WTC11 (cell line): ENCODE measurements at regions not wholly inside any gene's neighbourhood (a gene's known extent, or its start where the extent isn't known, plus 50 kb on each side); places are given as distances from the start of the nearest gene placed in this dataset.

Experiments used
- ATAC-seq: fragments of 200-7000 bp; cut with Tn5 transposase; 2 replicates; pipeline ENCODE4 v1.10.0; 2021; ENCODE audit warnings: mild to moderate bottlenecking, moderate library complexity
- CTCF ChIA-PET: fragments of 300-600 bp; sonication (Branson Sonifier 250); formaldehyde crosslinking; loops from one replicate; lab custom pipeline; 2021; ENCODE audit warnings: antibody characterized with exemption; lab: Charles Lee
- POLR2A ChIA-PET: fragments of 350-600 bp; sonication (Branson Sonifier 250); formaldehyde crosslinking; loops from one replicate; lab custom pipeline; 2021; ENCODE audit warnings: antibody characterized with exemption; lab: Charles Lee
- DNase-seq: peaks from one replicate; pipeline ENCODE4 v3.0.0; 2021; ENCODE audit warnings: low spot score
- H3K27ac Mint-ChIP-seq: 2 replicates; pipeline ENCODE4 v1.8.0; 2021; ENCODE audit warnings: mixed read lengths
- H3K27me3 Mint-ChIP-seq: 2 replicates; pipeline ENCODE4 v1.8.0; 2021; ENCODE audit warnings: low read depth, mild to moderate bottlenecking, moderate library complexity, mixed read lengths
- H3K36me3 Mint-ChIP-seq: 2 replicates; pipeline ENCODE4 v1.8.0; 2021; ENCODE audit warnings: mixed read lengths
- H3K4me1 Mint-ChIP-seq: 2 replicates; pipeline ENCODE4 v1.8.0; 2022; ENCODE audit warnings: mixed read lengths
- H3K4me3 Mint-ChIP-seq: 2 replicates; pipeline ENCODE4 v1.8.0; 2021; ENCODE audit warnings: mild to moderate bottlenecking, moderate library complexity, mixed read lengths
- H3K9me3 Mint-ChIP-seq: 2 replicates; pipeline ENCODE4 v1.8.0; 2021; ENCODE audit warnings: mixed read lengths
- CREB1 ChIP-seq: sonication (generic); formaldehyde crosslinking; IDR thresholded peaks from 2 replicates; pipeline ENCODE4 v1.8.0; 2023; ENCODE audit warnings: mild to moderate bottlenecking, missing genetic modification reagents
- FOXJ3 ChIP-seq: sonication (generic); formaldehyde crosslinking; IDR thresholded peaks from 2 replicates; pipeline ENCODE4 v1.9.0; 2021; ENCODE audit warnings: missing genetic modification reagents, mild to moderate bottlenecking, borderline replicate concordance
- NFYB ChIP-seq: sonication (generic); formaldehyde crosslinking; conservative IDR thresholded peaks from 2 replicates; pipeline ENCODE4 v1.8.0; 2022; ENCODE audit warnings: low read depth, missing genetic modification reagents
- NR2C2 ChIP-seq: sonication (generic); formaldehyde crosslinking; IDR thresholded peaks from 2 replicates; pipeline ENCODE4 v1.8.0; 2022; ENCODE audit warnings: mild to moderate bottlenecking, missing genetic modification reagents
- PRRX2 ChIP-seq: fragments of 250-450 bp; sonication (Bioruptor Pico); IDR thresholded peaks from 2 replicates; pipeline ENCODE4 v1.8.0; 2021; ENCODE audit warnings: mild to moderate bottlenecking
- SMAD4 ChIP-seq: sonication (generic); formaldehyde crosslinking; IDR thresholded peaks from 2 replicates; pipeline ENCODE4 v1.8.0; 2022; ENCODE audit warnings: mild to moderate bottlenecking, missing genetic modification reagents
- SOX15 ChIP-seq: fragments of 250-450 bp; sonication (Bioruptor Pico); IDR thresholded peaks from 2 replicates; pipeline ENCODE4 v1.9.0; 2021; ENCODE audit warnings: mild to moderate bottlenecking
- TCF7 ChIP-seq: sonication (generic); formaldehyde crosslinking; IDR thresholded peaks from 2 replicates; pipeline ENCODE4 v1.8.0; 2022; ENCODE audit warnings: mild to moderate bottlenecking, low read depth, missing genetic modification reagents, moderate library complexity
- TEAD1 ChIP-seq: sonication (generic); formaldehyde crosslinking; IDR thresholded peaks from 2 replicates; pipeline ENCODE4 v1.8.0; 2022; ENCODE audit warnings: mild to moderate bottlenecking, missing genetic modification reagents
- ZNF232 ChIP-seq: sonication (generic); formaldehyde crosslinking; IDR thresholded peaks from 2 replicates; pipeline ENCODE4 v1.8.0; 2022; ENCODE audit warnings: mild to moderate bottlenecking, missing genetic modification reagents
- ZNF317 ChIP-seq: sonication (generic); formaldehyde crosslinking; IDR thresholded peaks from 2 replicates; pipeline ENCODE4 v1.8.1; 2023; ENCODE audit warnings: low read depth, mild to moderate bottlenecking, moderate library complexity, missing genetic modification reagents, borderline replicate concordance
- TF ChIP-seq, protein P1 (sequence below): sonication (generic); formaldehyde crosslinking; IDR thresholded peaks from 2 replicates; pipeline ENCODE4 v1.8.1; 2023; ENCODE audit warnings: mild to moderate bottlenecking, moderate library complexity, missing genetic modification reagents
- TF ChIP-seq, protein P2 (sequence below): sonication (generic); formaldehyde crosslinking; IDR thresholded peaks from 2 replicates; pipeline ENCODE4 v1.8.0; 2022; ENCODE audit warnings: mild to moderate bottlenecking, missing genetic modification reagents
- TF ChIP-seq, protein P3 (sequence below): fragments of 250-450 bp; sonication (Bioruptor Pico); IDR thresholded peaks from 2 replicates; pipeline ENCODE4 v1.9.0; 2021; ENCODE audit warnings: mild to moderate bottlenecking, borderline replicate concordance
- TF ChIP-seq, protein P4 (sequence below): sonication (generic); formaldehyde crosslinking; IDR thresholded peaks from 2 replicates; pipeline ENCODE4 v1.8.1; 2022; ENCODE audit warnings: low read depth, mild to moderate bottlenecking, moderate library complexity, missing genetic modification reagents, borderline replicate concordance
- TF ChIP-seq, protein P5 (sequence below): fragments of 250-450 bp; sonication (Bioruptor Pico); IDR thresholded peaks from 2 replicates; pipeline ENCODE4 v1.9.0; 2021; ENCODE audit warnings: moderate library complexity, mild to moderate bottlenecking, inconsistent platforms, borderline replicate concordance
- TF ChIP-seq, protein P6 (sequence below): sonication (generic); formaldehyde crosslinking; IDR thresholded peaks from 2 replicates; pipeline ENCODE4 v1.8.1; 2023; ENCODE audit warnings: mild to moderate bottlenecking, missing genetic modification reagents, moderate library complexity

DNA sequence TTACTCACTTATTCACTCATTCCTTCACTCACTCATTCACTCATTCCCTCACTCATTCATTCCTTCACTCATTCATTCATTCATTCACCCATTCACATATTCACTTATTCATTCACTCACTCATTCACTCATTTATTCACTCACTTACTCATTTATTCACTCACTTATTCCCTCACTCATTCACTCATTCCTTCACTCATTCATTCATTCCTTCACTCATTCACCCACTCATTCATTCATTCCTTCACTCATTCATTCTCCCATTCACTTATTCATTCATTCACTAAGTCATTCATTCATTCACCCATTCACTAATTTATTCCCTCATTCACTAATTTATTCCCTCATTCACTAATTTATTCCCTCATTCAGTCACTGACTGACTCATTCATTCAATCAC, 127.6 kb downstream of the EDN3 start:
- ATAC-seq, result no peak
- Mint-ChIP-seq H3K9me3 (peaks cover 8% of the 10 kb centered on the region), H3K27me3 (peaks cover 14% of the 10 kb centered on the region), H3K36me3 (no peaks in the 10 kb centered on the region), H3K27ac (no peak overlapping the region), H3K4me3 (no peak overlapping the region), H3K4me1 (peaks cover 3% of the 10 kb centered on the region; the same call in 1 of the 2 replicates)
- ChIA-PET CTCF (interaction anchor here (0.6 to 1.5 kb wide), 3 partner anchors 20 to 68 kb away, joined by 3 to 8 read pairs (median 5); no protein-coding TSS in a partner anchor), POLR2A (no interaction called here)
- DNase-seq, result no peak
- TF ChIP-seq, protein P1, sequence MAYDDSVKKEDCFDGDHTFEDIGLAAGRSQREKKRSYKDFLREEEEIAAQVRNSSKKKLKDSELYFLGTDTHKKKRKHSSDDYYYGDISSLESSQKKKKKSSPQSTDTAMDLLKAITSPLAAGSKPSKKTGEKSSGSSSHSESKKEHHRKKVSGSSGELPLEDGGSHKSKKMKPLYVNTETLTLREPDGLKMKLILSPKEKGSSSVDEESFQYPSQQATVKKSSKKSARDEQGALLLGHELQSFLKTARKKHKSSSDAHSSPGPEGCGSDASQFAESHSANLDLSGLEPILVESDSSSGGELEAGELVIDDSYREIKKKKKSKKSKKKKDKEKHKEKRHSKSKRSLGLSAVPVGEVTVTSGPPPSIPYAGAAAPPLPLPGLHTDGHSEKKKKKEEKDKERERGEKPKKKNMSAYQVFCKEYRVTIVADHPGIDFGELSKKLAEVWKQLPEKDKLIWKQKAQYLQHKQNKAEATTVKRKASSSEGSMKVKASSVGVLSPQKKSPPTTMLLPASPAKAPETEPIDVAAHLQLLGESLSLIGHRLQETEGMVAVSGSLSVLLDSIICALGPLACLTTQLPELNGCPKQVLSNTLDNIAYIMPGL (CRISPR knock-in tag), result no peak
- TF ChIP-seq, protein P2, sequence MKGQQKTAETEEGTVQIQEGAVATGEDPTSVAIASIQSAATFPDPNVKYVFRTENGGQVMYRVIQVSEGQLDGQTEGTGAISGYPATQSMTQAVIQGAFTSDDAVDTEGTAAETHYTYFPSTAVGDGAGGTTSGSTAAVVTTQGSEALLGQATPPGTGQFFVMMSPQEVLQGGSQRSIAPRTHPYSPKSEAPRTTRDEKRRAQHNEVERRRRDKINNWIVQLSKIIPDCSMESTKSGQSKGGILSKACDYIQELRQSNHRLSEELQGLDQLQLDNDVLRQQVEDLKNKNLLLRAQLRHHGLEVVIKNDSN (CRISPR knock-in tag), result no peak
- no peak for TF ChIP-seq CREB1 (CRISPR knock-in tag)
- TF ChIP-seq, protein P3, sequence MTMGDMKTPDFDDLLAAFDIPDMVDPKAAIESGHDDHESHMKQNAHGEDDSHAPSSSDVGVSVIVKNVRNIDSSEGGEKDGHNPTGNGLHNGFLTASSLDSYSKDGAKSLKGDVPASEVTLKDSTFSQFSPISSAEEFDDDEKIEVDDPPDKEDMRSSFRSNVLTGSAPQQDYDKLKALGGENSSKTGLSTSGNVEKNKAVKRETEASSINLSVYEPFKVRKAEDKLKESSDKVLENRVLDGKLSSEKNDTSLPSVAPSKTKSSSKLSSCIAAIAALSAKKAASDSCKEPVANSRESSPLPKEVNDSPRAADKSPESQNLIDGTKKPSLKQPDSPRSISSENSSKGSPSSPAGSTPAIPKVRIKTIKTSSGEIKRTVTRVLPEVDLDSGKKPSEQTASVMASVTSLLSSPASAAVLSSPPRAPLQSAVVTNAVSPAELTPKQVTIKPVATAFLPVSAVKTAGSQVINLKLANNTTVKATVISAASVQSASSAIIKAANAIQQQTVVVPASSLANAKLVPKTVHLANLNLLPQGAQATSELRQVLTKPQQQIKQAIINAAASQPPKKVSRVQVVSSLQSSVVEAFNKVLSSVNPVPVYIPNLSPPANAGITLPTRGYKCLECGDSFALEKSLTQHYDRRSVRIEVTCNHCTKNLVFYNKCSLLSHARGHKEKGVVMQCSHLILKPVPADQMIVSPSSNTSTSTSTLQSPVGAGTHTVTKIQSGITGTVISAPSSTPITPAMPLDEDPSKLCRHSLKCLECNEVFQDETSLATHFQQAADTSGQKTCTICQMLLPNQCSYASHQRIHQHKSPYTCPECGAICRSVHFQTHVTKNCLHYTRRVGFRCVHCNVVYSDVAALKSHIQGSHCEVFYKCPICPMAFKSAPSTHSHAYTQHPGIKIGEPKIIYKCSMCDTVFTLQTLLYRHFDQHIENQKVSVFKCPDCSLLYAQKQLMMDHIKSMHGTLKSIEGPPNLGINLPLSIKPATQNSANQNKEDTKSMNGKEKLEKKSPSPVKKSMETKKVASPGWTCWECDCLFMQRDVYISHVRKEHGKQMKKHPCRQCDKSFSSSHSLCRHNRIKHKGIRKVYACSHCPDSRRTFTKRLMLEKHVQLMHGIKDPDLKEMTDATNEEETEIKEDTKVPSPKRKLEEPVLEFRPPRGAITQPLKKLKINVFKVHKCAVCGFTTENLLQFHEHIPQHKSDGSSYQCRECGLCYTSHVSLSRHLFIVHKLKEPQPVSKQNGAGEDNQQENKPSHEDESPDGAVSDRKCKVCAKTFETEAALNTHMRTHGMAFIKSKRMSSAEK (CRISPR knock-in tag), result no peak
- TF ChIP-seq, protein P4, sequence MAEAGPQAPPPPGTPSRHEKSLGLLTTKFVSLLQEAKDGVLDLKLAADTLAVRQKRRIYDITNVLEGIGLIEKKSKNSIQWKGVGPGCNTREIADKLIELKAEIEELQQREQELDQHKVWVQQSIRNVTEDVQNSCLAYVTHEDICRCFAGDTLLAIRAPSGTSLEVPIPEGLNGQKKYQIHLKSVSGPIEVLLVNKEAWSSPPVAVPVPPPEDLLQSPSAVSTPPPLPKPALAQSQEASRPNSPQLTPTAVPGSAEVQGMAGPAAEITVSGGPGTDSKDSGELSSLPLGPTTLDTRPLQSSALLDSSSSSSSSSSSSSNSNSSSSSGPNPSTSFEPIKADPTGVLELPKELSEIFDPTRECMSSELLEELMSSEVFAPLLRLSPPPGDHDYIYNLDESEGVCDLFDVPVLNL (CRISPR knock-in tag), result no peak
- TF ChIP-seq PRRX2, result no peak
- no peak for TF ChIP-seq TEAD1 (CRISPR knock-in tag)
- TF ChIP-seq, protein P5, sequence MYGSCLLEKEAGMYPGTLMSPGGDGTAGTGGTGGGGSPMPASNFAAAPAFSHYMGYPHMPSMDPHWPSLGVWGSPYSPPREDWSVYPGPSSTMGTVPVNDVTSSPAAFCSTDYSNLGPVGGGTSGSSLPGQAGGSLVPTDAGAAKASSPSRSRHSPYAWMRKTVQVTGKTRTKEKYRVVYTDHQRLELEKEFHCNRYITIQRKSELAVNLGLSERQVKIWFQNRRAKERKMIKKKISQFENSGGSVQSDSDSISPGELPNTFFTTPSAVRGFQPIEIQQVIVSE (CRISPR knock-in tag), result no peak
- TF ChIP-seq ZNF317, result no peak
- TF ChIP-seq SOX15 (CRISPR knock-in tag), result no peak
- no peak for TF ChIP-seq NFYB (CRISPR knock-in tag)
- TF ChIP-seq ZNF232 (CRISPR knock-in tag), result no peak
- no peak for TF ChIP-seq TCF7 (CRISPR knock-in tag)
- no peak for TF ChIP-seq SMAD4 (CRISPR knock-in tag)
- TF ChIP-seq NR2C2 (CRISPR knock-in tag), result no peak
- TF ChIP-seq, protein P6, sequence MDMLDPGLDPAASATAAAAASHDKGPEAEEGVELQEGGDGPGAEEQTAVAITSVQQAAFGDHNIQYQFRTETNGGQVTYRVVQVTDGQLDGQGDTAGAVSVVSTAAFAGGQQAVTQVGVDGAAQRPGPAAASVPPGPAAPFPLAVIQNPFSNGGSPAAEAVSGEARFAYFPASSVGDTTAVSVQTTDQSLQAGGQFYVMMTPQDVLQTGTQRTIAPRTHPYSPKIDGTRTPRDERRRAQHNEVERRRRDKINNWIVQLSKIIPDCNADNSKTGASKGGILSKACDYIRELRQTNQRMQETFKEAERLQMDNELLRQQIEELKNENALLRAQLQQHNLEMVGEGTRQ, result no peak
- no peak for TF ChIP-seq FOXJ3 (CRISPR knock-in tag)
